HTR-8/SVneo (cell line): ENCODE measurements at regions not wholly inside any gene's neighbourhood (a gene's known extent, or its start where the extent isn't known, plus 50 kb on each side); places are given as distances from the start of the nearest gene placed in this dataset.
"Not testable (repeated sequence)": the region's sequence is repeated elsewhere in the genome, so short reads cannot be mapped to it uniquely, and the experiment has no call there.

Experiments used
- DNase-seq: peaks from one replicate; pipeline ENCODE4 v3.0.0; 2011; ENCODE audit warnings: low spot score, mixed read lengths; ENCODE audit not compliant: insufficient read length
- FAIRE-seq: peaks from 2 replicates; lab custom pipeline; 2011; peaks lifted over from hg19 to GRCh38; lab: Jason Lieb, UNC

DNA sequence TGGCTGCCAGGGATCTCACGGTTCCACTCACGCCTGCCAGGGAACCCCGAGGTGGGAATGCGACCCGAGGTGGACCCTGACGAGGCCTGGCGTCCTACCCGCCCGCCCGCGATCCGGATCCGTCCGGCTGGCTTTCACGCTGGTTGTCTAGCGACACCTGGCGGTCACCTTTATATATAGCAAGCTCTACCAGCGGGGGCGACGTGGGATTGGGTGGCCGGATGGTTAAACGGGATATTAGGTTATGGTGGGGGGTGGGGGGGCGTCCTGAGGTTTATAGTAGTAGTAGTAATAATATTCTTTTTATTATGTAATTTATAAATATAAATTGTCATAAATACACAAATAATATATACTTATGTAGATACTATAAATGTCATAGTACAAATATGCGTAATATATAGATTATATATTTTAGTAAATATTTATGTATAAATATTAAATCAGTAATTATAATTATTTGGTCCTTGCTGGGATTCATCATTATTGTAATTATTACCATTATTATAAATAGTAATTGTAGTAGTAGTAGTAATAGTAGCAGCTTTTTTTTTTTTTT, 136.9 kb downstream of the KCNJ12 start:
- no peak for FAIRE-seq

DNA sequence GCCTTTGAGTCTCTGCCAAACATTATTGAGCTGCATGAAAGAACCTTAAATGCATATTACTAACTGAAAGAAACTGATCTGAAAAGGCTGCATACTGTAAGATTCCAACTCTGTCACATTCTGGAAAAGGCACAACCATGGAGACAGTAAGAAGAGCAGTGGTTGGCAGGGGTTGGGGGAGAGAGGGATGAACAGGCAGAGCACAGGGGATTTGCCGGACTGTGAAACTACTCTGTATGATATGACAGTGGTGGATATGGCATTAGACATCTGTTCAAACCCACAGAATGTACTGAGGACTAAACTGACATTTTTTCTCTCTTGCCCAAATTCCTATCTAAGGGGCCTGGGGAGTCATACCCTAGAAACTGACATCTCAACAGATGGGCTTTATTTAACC, 138.4 kb downstream of the KCNJ12 start:
- DNase-seq, FAIRE-seq: not testable (repeated sequence)

More for the DNA sequence above, 136.9 kb downstream of the KCNJ12 start:
- DNase-seq, result peak; percentile 97

GRCh38 chr17:21517538-21518293, 141.6 kb downstream of the KCNJ12 start:
- DNase-seq (no peak), FAIRE-seq (peak; percentile 86)

GRCh38 chr17:21522755-21523336, 146.7 kb downstream of the KCNJ12 start:
- no peak for FAIRE-seq

GRCh38 chr17:21523497-21524210, 147.5 kb downstream of the KCNJ12 start:
- DNase-seq, result no peak

More at GRCh38 chr17:21522755-21523336, 146.7 kb downstream of the KCNJ12 start:
- no peak for DNase-seq

GRCh38 chr17:21524211-21524591, 148.0 kb downstream of the KCNJ12 start:
- peak; percentile 63 for DNase-seq
- peak; percentile 99 for FAIRE-seq

More at GRCh38 chr17:21523497-21524210, 147.5 kb downstream of the KCNJ12 start:
- no peak for FAIRE-seq

GRCh38 chr17:21525464-21526130, 149.4 kb downstream of the KCNJ12 start:
- FAIRE-seq, result peak; percentile 89
- DNase-seq, result no peak

- FAIRE-seq (no peak), DNase-seq (no peak)
Measured at GRCh38 chr17:21528031-21528695, 152.0 kb downstream of the KCNJ12 start.

DNA sequence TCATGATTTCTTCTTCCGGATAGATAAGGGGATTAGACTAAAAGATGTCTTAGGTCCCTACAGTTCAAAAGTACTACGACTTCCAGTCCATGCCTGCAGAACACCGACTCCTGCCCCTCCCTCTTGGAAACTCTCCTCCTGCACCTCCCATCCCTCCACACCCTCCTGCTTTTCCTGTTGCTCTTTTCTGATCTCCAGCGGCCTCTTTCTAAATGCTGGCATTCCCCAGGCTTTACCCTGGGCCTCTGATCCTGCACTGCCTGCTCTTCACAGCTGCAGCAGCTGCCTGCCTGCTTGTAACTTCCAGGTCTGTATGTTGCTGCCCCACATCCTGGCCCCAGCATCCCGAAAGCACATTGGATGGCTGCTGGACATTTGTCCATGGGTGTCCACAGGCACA, 154.2 kb downstream of the KCNJ12 start:
- no peak for DNase-seq
- FAIRE-seq, result no peak

- peak; percentile 59 for FAIRE-seq
Measured at GRCh38 chr17:21530841-21531240, 154.7 kb downstream of the KCNJ12 start.

GRCh38 chr17:21532763-21533385, 156.7 kb downstream of the KCNJ12 start:
- peak; percentile 70 for FAIRE-seq
- no peak for DNase-seq

More at GRCh38 chr17:21530841-21531240, 154.7 kb downstream of the KCNJ12 start:
- DNase-seq, result no peak

DNA sequence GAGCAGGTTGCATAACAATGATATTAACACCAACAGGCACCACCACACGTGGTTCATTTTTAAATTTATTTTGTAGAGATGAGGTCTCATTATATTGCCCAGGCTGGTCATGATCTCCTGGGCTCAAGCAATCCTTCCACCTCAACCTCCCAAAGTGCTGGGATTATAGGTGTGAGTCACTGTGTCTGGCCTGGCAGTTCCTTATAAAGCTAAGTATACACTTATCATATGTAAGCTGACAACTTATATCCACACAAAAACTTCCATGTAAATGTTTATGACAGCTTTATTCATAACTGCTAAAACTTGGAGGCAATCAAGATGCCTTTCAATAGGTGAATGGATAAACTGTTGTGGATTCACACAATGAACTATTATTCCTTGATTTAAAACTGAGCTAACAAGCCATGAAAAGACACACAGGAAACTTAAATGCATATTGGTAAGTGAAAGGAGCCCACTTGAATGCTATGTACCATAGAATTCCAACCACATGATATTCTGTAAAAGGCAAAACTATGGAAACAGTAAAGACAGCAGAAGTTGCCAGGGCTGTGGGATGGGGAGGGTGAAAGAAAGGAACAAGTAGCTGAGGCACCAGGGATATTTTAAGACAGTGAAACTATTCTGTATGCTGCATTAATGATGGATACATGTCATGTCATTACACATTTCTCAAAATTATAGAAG, 156.5 kb upstream of the KCNJ18 start:
- no peak for DNase-seq
- peak; percentile 81 for FAIRE-seq

DNA sequence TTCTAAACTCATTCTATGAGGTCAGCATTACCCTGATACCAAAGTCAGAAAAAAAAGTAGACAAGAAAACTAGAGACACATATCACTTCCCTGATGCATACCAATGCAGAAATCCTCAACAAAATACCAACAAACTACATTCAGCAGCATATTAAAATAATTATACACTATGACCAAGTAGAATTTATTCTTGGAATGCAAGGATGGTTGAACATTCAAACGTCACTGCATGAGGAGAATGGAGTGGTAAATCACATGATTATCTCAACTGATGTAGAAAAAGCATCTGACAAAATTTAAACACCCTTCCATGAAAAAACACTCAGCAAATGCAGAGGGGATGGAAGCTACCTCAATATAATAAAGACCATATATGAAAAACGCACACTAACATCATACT, 155.0 kb upstream of the KCNJ18 start:
- DNase-seq, result no peak
- no peak for FAIRE-seq

DNA sequence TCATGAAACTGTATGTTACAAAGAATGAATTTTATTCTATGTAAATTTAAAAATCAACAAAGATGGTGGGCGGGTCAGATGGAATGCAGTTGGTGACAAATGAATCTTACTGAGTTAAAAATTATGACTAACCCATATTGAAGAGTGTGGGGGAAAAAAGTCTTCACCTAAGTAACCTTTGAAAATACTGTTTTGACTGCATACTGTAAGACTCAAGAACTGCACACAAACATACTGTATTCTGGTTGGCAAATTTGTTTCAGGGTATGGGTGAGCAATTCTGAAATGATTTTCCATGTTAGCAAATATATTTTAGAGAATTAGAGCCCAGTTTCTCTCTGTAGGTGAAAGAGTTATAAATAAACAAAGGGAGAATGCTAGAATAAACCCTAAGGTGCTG, 153.7 kb upstream of the KCNJ18 start:
- no peak for DNase-seq
- no peak for FAIRE-seq

DNA sequence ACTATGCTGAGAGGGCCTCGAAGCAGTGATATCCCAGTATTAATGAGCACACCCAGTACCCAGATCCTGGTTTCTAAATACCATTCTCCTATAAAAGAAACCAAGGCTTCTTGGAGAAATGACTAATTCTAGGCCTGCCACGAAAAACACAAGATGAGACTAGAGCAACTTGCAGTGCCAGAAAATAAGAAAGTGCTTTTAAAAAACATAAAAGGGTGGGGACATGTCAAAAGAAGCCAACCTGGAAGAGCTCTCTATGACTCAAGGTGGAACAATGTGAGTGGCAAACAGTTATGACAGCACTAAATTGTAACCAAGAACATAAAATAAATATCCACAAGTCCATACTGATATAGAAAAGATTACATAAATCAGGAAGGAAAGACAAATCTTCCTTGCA, 153.2 kb upstream of the KCNJ18 start:
- no peak for DNase-seq
- FAIRE-seq, result no peak

GRCh38 chr17:21540502-21540901, 151.8 kb upstream of the KCNJ18 start:
- DNase-seq, result no peak
- peak; percentile 68 for FAIRE-seq

GRCh38 chr17:21542070-21542469, 150.3 kb upstream of the KCNJ18 start:
- DNase-seq, result no peak
- peak; percentile 86 for FAIRE-seq

DNA sequence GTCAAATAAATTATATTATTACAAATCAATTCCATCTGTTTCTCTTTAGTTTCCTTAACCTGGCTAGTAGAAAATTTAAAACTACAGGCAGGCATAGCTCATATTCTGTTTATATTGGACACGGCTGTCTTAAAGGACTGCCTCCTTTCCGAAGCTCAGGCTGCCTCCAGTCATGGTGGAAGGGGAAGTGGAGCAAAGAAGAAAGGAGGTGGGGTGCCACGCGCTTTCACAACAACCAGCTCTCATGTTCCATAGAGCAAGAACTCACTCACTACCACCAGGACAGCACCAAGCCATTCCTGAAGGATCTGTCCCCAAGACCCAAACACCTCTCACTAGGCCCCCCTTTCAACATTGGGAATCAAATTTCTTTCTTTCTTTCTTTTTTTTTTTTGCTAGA, 149.3 kb upstream of the KCNJ18 start:
- FAIRE-seq, result no peak

DNA sequence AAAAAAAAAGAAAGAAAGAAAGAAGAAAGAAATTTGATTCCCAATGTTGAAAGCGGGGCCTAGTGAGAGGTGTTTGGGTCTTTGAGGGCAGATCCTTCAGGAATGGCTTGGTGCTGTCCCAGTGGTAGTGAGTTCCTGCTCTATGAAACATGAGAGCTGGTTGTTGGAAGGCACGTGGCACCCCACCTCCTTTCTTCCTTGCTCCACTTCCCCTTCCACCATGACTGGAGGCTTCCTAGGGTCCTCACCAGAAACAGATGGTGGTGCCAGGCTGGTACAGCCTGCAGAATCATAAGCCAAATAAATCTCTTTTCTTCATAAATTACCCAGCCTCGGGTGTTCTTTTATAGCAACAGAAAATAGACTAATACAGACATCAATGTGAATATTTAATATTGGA, 147.3 kb upstream of the KCNJ18 start:
- FAIRE-seq (no peak), DNase-seq (no peak)

More for the DNA sequence above, 149.3 kb upstream of the KCNJ18 start:
- no peak for DNase-seq
